Calu3 (cell line): ENCODE measurements at regions not wholly inside any gene's neighbourhood (a gene's known extent, or its start where the extent isn't known, plus 50 kb on each side); places are given as distances from the start of the nearest gene placed in this dataset.

Experiments
- BruUV-seq: library from RNA; stranded (reverse); fragments of 400-500 nt; replicated peaks from 2 replicates; lab custom pipeline; 2021; lab: Mats Ljungman, UMichigan
- CTCF ChIA-PET: fragments of 300-600 bp; sonication (Branson Sonifier 250); formaldehyde crosslinking; loops from one replicate; lab custom pipeline; 2022; ENCODE audit warnings: antibody characterized with exemption; lab: Charles Lee
- DNase-seq: peaks from one replicate; pipeline ENCODE4 v3.0.0; 2022
- H3K27ac Mint-ChIP-seq: one replicate; pipeline ENCODE4 v1.8.0; 2022; ENCODE audit warnings: mixed read lengths; ENCODE audit not compliant: unreplicated experiment
- H3K27me3 Mint-ChIP-seq: one replicate; pipeline ENCODE4 v1.8.0; 2022; ENCODE audit warnings: mixed read lengths; ENCODE audit not compliant: unreplicated experiment
- H3K36me3 Mint-ChIP-seq: one replicate; pipeline ENCODE4 v1.8.0; 2022; ENCODE audit warnings: mild to moderate bottlenecking, moderate library complexity, mixed read lengths; ENCODE audit not compliant: insufficient read depth, unreplicated experiment
- H3K4me1 Mint-ChIP-seq: one replicate; pipeline ENCODE4 v1.8.0; 2022; ENCODE audit warnings: mild to moderate bottlenecking, low read depth, mixed read lengths; ENCODE audit not compliant: unreplicated experiment
- H3K4me3 Mint-ChIP-seq: one replicate; pipeline ENCODE4 v1.8.0; 2022; ENCODE audit warnings: mild to moderate bottlenecking, low read depth, moderate library complexity, mixed read lengths; ENCODE audit not compliant: unreplicated experiment
- H3K9me3 Mint-ChIP-seq: one replicate; pipeline ENCODE4 v1.8.0; 2022; ENCODE audit warnings: low read depth, mixed read lengths; ENCODE audit not compliant: unreplicated experiment
- intact Hi-C: fragments of 100-400 bp; cut with micrococcal nuclease; formaldehyde crosslinking; loops from one replicate; pipeline ENCODE4 v1.10.0; 2022; ENCODE audit not compliant: unreplicated experiment
- TF ChIP-seq, protein P1 (sequence below): fragments of 200-600 bp; IDR thresholded peaks from one replicate; pipeline ENCODE4 v1.8.0; 2022; ENCODE audit warnings: antibody characterized with exemption; ENCODE audit not compliant: unreplicated experiment

DNA sequence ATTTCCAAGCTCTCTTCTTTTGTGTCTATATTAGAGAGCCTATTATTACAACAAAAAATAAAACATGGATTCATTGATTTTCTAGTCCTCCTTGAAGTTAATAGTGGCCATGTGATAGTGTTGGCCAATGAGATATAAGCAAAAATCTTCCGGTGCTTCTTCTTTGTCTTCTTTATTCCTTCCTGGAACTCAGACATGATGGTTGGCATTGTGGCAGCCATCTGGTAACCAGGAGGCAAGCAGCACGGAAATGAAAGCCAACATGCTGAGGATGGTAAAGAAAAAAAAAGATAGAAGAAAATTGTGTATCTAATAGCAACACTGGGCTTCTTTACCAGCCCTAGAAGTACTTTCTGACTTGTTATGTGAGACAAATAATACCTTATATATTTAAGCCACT is 50.8 kb upstream of the SEL1L start:
- Mint-ChIP-seq H3K9me3 (peaks cover 3% of the 10 kb centered on the region), H3K4me1 (no peaks in the 10 kb centered on the region), H3K4me3 (no peak overlapping the region), H3K36me3 (no peaks in the 10 kb centered on the region), H3K27ac (no peak overlapping the region), H3K27me3 (no peaks in the 10 kb centered on the region)
- BruUV-seq: no TSS peak
- intact Hi-C loops: no loop called here
- TF ChIP-seq, protein P1, sequence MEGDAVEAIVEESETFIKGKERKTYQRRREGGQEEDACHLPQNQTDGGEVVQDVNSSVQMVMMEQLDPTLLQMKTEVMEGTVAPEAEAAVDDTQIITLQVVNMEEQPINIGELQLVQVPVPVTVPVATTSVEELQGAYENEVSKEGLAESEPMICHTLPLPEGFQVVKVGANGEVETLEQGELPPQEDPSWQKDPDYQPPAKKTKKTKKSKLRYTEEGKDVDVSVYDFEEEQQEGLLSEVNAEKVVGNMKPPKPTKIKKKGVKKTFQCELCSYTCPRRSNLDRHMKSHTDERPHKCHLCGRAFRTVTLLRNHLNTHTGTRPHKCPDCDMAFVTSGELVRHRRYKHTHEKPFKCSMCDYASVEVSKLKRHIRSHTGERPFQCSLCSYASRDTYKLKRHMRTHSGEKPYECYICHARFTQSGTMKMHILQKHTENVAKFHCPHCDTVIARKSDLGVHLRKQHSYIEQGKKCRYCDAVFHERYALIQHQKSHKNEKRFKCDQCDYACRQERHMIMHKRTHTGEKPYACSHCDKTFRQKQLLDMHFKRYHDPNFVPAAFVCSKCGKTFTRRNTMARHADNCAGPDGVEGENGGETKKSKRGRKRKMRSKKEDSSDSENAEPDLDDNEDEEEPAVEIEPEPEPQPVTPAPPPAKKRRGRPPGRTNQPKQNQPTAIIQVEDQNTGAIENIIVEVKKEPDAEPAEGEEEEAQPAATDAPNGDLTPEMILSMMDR: no peak
- DNase-seq: no peak
- CTCF ChIA-PET: no interaction called here

DNA sequence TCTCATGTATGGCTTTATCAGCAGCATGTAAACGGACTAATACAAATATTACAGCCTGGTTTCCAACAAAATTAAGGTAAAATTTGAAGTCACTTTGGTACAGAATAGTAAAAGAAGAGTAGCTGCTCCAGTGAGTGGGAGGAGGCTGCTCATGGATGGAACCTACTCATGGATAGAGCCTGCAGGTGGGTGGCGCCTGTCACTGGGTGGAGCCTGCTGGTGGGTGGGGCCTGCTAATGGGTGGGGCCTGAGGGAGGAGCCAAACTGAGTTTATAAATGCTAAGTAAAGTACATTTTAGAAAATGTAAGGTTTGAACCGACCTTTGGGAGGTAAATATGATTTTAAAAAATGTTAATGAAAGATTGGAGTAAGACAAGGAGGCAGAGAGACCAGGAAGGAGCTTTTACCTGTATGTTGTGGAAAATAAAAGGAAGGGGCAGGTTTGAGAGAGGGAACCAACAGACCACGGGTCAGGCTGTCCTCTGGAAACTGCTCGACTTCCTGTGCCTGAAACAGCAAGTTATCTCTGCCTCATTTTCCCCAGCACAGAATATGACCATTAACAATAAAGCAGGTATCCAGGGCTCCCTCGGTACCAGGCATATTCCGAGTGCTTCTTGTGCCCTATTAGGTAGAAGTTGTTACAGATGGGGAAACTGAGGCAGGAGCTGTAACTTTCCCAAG is 55.9 kb upstream of the SEL1L start:
- Mint-ChIP-seq H3K27me3 (no peaks in the 10 kb centered on the region), H3K27ac (no peak overlapping the region), H3K9me3 (no peaks in the 10 kb centered on the region), H3K4me1 (no peaks in the 10 kb centered on the region), H3K4me3 (no peak overlapping the region), H3K36me3 (no peaks in the 10 kb centered on the region)
- intact Hi-C loops: no loop called here
- CTCF ChIA-PET: no interaction called here
- BruUV-seq: no TSS peak
- no peak for DNase-seq
- TF ChIP-seq, protein P1: no peak

- H3K27me3 Mint-ChIP-seq: peaks cover 1% of the 10 kb centered on the region
- TF ChIP-seq, protein P1: no peak
- CTCF ChIA-PET: interaction anchor here (0.6 kb wide), 1 partner anchor 1479 kb away, joined by 3 read pairs; no protein-coding TSS in a partner anchor
- no peak for DNase-seq
- no peaks in the 10 kb centered on the region for H3K36me3 Mint-ChIP-seq
- intact Hi-C loops: no loop called here
- no TSS peak for BruUV-seq
- H3K27ac Mint-ChIP-seq: no peak overlapping the region
- H3K9me3 Mint-ChIP-seq: no peaks in the 10 kb centered on the region
- H3K4me1 Mint-ChIP-seq: no peaks in the 10 kb centered on the region
- H3K4me3 Mint-ChIP-seq: no peak overlapping the region
These were observed 57.6 kb upstream of the SEL1L start for GRCh38 chr14:81591266-81591665.

- no peak for DNase-seq
- Mint-ChIP-seq H3K27ac (no peak overlapping the region), H3K4me1 (no peaks in the 10 kb centered on the region), H3K36me3 (no peaks in the 10 kb centered on the region), H3K4me3 (no peak overlapping the region), H3K27me3 (peaks cover 10% of the 10 kb centered on the region), H3K9me3 (no peaks in the 10 kb centered on the region)
- TF ChIP-seq, protein P1: no peak
- CTCF ChIA-PET: no interaction called here
- intact Hi-C loops: no loop called here
- no TSS peak for BruUV-seq
These were observed 60.4 kb upstream of the SEL1L start for GRCh38 chr14:81594012-81594411.
